GM03348 (cell line): ENCODE measurements at regions not wholly inside any gene's neighbourhood (a gene's known extent, or its start where the extent isn't known, plus 50 kb on each side); places are given as distances from the start of the nearest gene placed in this dataset.
A peak's percentile ranks its signal among the peaks of the same experiment; 100 is the strongest.
"Not testable (repeated sequence)": the region's sequence is repeated elsewhere in the genome, so short reads cannot be mapped to it uniquely, and the experiment has no call there.

Experiments used
- DNase-seq: peaks from one replicate; pipeline ENCODE4 v3.0.0; 2012; ENCODE audit warnings: low spot score

DNA sequence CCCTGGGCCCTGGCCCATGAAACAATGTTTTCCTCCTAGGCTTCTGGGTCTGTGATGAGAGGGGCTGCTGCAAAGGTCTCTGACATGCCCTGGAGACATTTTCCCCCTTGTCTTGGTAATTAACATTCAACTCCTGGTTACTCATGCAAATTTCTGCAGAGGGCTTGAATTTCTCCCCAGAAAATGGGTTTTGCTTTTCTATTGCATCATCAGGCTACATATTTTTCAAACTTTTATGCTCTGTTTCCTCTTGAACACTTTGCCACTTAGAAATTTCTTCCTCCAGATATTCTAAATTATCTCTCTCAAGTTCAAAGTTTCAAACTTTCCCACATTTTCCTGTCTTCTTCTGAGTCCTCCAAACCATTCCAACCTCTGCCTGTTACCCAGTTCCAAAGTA is 98.2 kb upstream of the TCF21 start:
- DNase-seq: not testable (repeated sequence)

DNA sequence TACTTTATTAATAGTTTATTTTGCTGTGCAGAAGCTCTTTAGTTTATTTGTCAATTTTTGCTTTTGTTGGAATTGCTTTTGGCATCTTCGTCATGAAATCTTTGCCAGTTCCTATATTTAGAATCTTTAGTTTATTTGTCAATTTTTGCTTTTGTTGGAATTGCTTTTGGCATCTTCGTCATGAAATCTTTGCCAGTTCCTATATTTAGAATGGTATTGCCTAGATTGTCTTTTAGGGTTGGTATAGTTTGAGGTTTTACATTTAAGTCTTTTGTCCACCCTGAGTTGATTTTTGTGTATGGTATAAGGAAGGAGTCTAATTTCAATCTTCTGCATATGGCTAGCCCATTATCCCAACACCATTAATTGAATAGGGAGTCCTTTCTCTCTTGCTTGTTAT is 93.9 kb upstream of the TCF21 start:
- DNase-seq: not testable (repeated sequence)

- no peak for DNase-seq
These were observed 92.7 kb upstream of the TCF21 start for GRCh38 chr6:133796235-133796634.

DNA sequence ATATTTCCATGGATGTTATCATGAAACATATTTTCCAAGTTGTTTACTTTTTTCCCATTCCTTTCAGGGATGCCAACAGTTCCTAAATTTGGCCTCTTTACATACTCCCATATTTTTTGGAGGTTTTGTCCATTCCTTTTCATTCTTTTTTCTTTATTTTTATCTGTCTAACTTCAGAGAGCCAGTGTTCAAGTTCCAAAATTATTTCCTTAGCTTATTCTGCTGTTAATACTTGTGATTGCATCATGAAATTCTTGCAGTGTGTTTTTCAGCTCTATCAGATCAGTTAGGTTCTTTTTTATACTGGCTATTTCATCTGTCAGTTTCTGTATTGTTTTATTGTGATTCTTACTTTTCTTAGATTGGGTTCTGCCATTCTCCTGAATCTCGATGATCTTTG is 89.9 kb upstream of the TCF21 start:
- DNase-seq: no peak

DNA sequence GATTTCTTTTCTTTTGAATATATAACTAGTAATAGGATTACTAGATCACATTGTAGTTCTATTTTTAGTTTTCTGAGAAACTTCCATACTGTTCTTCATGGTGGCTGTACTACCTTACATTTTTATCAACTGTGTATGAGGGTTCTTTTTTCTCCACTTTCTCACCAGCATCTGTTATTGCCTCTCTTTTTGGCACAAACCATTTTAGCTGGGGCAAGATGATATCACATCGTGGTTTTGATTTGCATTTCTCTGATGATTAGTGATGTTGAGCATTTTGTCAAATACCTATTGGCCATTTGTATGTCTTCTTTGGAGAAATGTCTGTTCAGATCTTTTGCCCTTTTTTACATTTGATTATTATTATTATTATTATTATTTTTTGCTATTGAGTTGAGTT is 86.1 kb upstream of the TCF21 start:
- no peak for DNase-seq

GRCh38 chr6:133804265-133804664 is 84.6 kb upstream of the TCF21 start:
- peak; percentile 32 for DNase-seq

DNA sequence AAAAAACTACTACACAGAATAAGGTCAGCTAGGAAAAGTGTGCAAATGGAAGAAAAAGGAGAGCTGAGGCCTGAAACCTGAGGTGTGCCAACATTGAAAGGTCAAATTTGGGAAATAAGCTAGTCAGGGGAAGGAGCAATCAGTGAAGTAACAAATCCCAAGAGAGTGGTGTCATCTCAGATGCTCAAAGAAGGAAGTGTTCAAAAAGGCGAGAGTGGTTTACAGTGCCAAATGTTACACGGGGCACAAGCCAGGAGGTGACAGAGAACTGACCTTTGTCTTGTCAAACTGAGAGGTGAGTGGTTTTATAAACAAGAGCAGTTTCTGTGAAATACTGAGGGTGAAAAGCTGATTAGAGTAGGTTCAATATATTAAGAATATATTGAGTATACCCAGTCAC is 83.0 kb upstream of the TCF21 start:
- no peak for DNase-seq

GRCh38 chr6:133806382-133807140 is 82.4 kb upstream of the TCF21 start:
- DNase-seq: no peak

GRCh38 chr6:133807501-133807900 is 81.4 kb upstream of the TCF21 start:
- no peak for DNase-seq

DNA sequence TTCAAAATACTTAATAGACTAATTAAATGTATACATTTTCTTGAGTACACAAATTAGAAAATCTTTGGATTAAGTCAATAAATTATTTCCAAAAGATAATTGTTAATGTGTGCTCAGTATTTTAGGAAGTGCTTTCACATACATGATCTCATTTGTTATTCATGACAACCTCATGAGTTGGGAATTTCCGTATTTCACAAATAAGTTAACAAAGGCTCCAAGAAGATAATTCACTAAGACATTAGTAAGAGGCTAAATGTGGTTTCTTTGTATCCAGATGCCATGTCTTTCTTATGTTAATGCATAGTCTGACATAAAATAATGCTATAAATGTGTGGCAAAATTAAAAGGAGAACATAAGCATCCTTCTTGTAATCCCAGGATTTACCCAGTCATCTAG is 79.5 kb upstream of the TCF21 start:
- peak; percentile 26 for DNase-seq

DNA sequence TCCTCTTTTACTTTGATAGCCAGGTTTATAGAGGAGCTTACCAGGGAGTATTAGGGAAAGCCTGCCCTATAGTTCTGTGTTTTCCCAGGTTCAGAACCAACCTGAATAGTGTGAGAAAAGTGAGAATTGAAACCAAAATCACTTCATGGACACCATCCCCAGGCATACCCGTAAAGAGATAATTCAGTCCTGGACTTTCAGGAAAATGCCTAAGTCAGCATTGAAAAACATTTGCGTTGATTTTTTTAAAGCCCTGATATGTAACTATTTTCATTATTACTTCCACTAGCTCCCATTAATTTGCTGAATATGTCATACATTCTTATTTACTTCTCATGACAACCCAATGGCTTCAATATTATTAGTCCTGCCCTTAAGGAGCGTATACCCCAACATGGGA is 77.4 kb upstream of the TCF21 start:
- no peak for DNase-seq

DNA sequence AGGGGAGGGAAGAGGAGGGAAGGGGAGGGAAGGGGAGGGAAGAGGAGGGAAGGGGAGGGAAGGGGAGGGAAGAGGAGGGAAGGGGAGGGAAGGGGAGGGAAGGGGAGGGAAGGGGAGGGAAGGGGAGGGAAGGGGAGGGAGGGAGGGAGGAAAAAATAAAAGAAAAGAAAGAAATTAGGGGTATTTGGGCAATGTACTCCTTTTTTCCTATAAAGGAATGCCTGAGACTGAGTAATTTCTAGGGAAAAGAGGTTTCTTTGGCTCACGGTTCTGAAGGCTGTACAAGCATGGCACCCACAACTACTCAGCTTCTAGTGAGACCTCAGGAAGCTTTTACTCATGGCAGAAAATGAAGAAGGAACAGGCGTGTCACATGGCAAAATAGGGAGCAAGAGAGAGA is 76.5 kb upstream of the TCF21 start:
- DNase-seq: not testable (repeated sequence)

DNA sequence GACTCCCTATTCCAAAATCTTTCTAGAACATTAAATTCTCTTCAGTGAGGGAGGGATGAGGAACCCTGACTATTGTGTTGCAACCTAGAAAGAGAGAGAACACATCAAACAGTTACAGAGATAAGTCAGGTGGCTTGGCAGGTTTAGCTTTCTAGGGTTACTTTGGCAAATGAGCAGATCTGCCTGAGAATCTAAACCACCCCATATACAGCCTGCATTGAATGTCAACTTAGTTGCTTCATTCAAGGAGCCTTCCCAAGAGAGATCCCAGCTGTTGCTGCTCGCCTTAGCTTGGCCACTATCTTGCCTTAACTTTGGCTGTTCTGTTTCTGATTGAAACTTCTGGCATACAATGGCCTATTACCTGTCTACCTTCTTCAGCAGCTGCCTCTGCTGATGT is 74.7 kb upstream of the TCF21 start:
- no peak for DNase-seq

- DNase-seq: no peak
These were observed 74.1 kb upstream of the TCF21 start for GRCh38 chr6:133814797-133815196.

DNA sequence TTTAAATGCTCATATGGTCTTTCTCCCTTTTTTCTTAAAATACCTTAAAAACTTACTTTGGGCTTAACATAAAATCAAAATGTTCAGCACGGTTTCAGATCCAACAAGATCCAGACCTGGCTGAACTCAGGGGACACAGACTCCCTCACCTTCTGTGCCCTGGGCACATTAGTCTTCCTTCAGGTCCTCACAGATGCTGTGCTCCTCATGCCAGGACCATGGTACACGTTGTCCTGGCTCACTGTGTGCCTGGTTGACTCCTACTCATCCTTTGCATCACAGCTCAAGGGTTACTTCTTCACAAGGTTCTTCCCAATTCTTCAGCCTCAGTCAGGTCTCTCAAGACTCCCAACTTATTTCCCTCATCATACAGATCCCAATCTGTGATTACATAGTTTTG is 73.6 kb upstream of the TCF21 start:
- DNase-seq: no peak

- DNase-seq: no peak
These were observed 72.7 kb upstream of the TCF21 start for GRCh38 chr6:133816171-133816570.

- DNase-seq: no peak
These were observed 71.4 kb upstream of the TCF21 start for GRCh38 chr6:133817460-133818047.

- DNase-seq: no peak
These were observed 70.6 kb upstream of the TCF21 start for GRCh38 chr6:133818320-133818719.

DNA sequence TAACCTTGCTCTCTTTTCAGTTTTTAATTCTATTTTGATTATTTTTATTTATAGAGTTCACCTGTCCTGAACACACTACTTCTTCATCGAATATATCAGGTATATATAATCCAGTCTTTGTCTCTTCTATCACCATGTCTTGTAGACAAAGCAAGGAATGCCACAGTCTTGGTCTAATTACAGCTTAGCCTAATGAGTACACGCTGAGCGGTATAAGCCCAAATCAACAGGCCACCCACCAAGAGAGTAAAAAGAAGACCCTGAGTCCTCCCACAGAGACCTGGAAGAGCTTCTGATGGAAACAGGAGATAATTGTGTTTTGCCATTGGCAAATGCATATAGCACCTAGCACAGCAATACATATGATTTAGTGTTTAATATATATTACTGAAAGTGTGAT is 68.7 kb upstream of the TCF21 start:
- no peak for DNase-seq

GRCh38 chr6:133827766-133828165 is 61.1 kb upstream of the TCF21 start:
- DNase-seq: no peak

GRCh38 chr6:133833949-133834359 is 55.0 kb upstream of the TCF21 start:
- no peak for DNase-seq

- DNase-seq: no peak
These were observed 54.3 kb upstream of the TCF21 start for GRCh38 chr6:133834472-133835170.

DNA sequence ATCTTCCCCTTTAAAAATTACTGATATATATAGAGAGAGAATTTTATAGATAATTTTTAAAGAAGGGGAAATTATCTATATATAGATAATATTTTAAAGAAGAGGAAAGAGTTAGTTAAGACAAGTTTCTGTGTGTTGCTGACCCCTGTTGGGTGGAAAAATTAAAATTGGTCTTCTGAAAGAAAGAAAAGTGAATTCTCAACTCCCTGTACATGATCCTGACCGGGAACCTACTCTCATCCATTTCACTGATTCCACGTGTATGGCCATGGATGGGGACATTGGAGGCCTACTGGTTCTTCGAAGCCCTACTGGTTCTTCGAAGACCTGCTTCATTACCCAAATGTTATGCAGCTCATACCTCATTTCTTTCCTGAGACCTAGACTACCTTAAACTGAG is 53.0 kb upstream of the TCF21 start:
- no peak for DNase-seq
